Effector memory CD8-positive, alpha-beta T cell (primary cell): ENCODE measurements at regions not wholly inside any gene's neighbourhood (a gene's known extent, or its start where the extent isn't known, plus 50 kb on each side); places are given as distances from the start of the nearest gene placed in this dataset.
A peak's percentile ranks its signal among the peaks of the same experiment; 100 is the strongest.
"Not testable (repeated sequence)": the region's sequence is repeated elsewhere in the genome, so short reads cannot be mapped to it uniquely, and the experiment has no call there.

ENCODE experiments used
- ATAC-seq: fragments of 150-1000 bp; cut with Tn5 transposase; replicated peaks from 2 replicates; pipeline ENCODE4 v1.10.0; 2021; ENCODE audit warnings: mild to moderate bottlenecking, moderate library complexity
- DNase-seq, 3 experiments: peaks; one replicate each; pipeline ENCODE4 v3.0.0; 2021
- H3K27ac Mint-ChIP-seq, 2 donors: one replicate each; pipeline ENCODE4 v1.8.0; 2022; ENCODE audit warnings: mild to moderate bottlenecking in 2 of 2, mixed read lengths in 2 of 2, moderate library complexity in 2 of 2
- H3K27me3 Mint-ChIP-seq, 2 donors: one replicate each; pipeline ENCODE4 v1.8.0; 2022; ENCODE audit warnings: mixed read lengths in 2 of 2
- H3K36me3 Mint-ChIP-seq: one replicate; pipeline ENCODE4 v1.8.0; 2022; ENCODE audit warnings: mild to moderate bottlenecking, moderate library complexity, mixed read lengths; ENCODE audit not compliant: insufficient read depth
- H3K4me1 Mint-ChIP-seq, 2 donors: one replicate each; pipeline ENCODE4 v1.8.0; 2022; ENCODE audit warnings: low read depth in 2 of 2, mixed read lengths in 2 of 2
- H3K4me3 Mint-ChIP-seq, 2 donors: one replicate each; pipeline ENCODE4 v1.8.0; 2022; ENCODE audit warnings: mild to moderate bottlenecking in 2 of 2, mixed read lengths in 2 of 2, moderate library complexity in 2 of 2
- H3K9me3 Mint-ChIP-seq, 2 donors: one replicate each; pipeline ENCODE4 v1.8.0; 2022; ENCODE audit warnings: mixed read lengths in 2 of 2

- not testable (repeated sequence) for H3K9me3 Mint-ChIP-seq, H3K36me3 Mint-ChIP-seq, H3K4me3 Mint-ChIP-seq, DNase-seq, ATAC-seq, H3K4me1 Mint-ChIP-seq, H3K27ac Mint-ChIP-seq
- peaks cover 14 to 40% of the 10 kb centered on the region in 2 donors for H3K27me3 Mint-ChIP-seq
Measured at GRCh38 chr2:48096765-48097164, 190.5 kb upstream of the FBXO11 start.

- Mint-ChIP-seq H3K27ac (no peak overlapping the region), H3K9me3 (no peaks in the 10 kb centered on the region), H3K4me1 (no peaks in the 10 kb centered on the region), H3K4me3 (no peak overlapping the region), H3K36me3 (no peaks in the 10 kb centered on the region), H3K27me3 (peaks cover 14 to 50% of the 10 kb centered on the region in 2 donors)
- DNase-seq (no peak), ATAC-seq (no peak)
Measured at GRCh38 chr2:48098539-48098938, 192.2 kb upstream of the FBXO11 start.

DNA sequence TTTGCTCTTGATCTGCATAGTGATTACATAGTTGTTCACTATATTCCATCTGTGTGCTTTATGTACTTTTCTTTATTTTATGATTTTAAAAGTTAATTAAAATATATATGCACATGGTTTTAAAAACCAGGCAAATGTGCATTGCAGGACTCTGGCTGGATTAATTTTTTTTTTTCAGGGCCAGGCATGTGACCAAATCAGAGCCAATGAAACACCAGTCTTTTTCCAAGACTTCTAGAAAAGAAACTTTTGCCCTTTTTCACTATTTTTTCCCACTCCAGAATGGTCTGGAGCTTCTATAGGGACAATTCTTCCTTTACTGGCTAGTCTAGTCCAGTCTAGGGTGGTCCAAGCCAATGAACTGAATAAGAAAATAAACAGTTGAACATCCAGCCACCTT is 198.1 kb upstream of the FBXO11 start:
- peaks cover 0 to 7% of the 10 kb centered on the region in 2 donors for H3K4me1 Mint-ChIP-seq
- H3K4me3 Mint-ChIP-seq, result no peak overlapping the region
- no peak for ATAC-seq
- peaks cover 3% of the 10 kb centered on the region for H3K36me3 Mint-ChIP-seq
- no peak for DNase-seq
- H3K27me3 Mint-ChIP-seq, result peaks cover 16 to 36% of the 10 kb centered on the region in 2 donors
- no peak overlapping the region for H3K27ac Mint-ChIP-seq
- no peaks in the 10 kb centered on the region for H3K9me3 Mint-ChIP-seq

- no peak for DNase-seq
- peaks cover 3% of the 10 kb centered on the region for H3K36me3 Mint-ChIP-seq
- no peak overlapping the region for H3K27ac Mint-ChIP-seq
- ATAC-seq, result no peak
- peaks cover 0 to 8% of the 10 kb centered on the region in 2 donors for H3K4me1 Mint-ChIP-seq
- H3K9me3 Mint-ChIP-seq, result no peaks in the 10 kb centered on the region
- peak overlapping the region; percentile 25 to 51 for H3K4me3 Mint-ChIP-seq
- peaks cover 10 to 25% of the 10 kb centered on the region in 2 donors for H3K27me3 Mint-ChIP-seq
Measured at GRCh38 chr2:48105848-48106247, 199.6 kb upstream of the FBXO11 start.

DNA sequence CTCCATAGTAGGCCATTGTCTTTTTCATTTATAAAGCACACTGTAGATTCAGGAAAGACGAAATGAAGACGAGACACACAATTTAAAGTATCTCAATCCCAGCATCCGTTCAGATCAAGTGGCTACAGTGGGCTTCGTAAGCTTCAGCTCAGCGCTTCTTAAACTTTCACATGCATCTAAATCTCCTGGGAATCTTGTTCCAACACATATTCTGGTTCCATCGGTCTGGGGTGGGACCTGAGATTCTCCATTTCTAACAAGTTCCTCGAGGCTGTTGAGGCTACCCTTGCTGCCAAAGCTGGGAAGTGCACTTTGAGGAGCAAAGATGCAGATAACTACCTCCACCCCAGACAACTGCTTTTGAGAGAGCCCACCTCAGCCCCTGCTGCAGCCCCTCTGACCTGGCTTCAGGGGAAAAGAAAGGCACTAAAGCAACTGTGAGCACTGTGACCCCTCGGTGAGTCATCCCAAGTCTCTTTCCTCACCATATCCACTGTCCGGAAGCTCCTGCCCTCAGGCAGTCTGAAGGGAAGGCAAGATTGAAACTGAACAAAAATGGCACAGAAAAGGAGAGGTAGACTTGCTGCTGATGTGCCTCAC is 201.1 kb upstream of the FBXO11 start:
- H3K36me3 Mint-ChIP-seq, result peaks cover 3% of the 10 kb centered on the region
- peaks cover 5 to 18% of the 10 kb centered on the region in 2 donors for H3K4me1 Mint-ChIP-seq
- ATAC-seq, result no peak
- H3K9me3 Mint-ChIP-seq, result no peaks in the 10 kb centered on the region
- H3K27me3 Mint-ChIP-seq, result peaks cover 10 to 11% of the 10 kb centered on the region in 2 donors
- no peak overlapping the region for H3K27ac Mint-ChIP-seq
- no peak overlapping the region for H3K4me3 Mint-ChIP-seq
- no peak for DNase-seq

DNA sequence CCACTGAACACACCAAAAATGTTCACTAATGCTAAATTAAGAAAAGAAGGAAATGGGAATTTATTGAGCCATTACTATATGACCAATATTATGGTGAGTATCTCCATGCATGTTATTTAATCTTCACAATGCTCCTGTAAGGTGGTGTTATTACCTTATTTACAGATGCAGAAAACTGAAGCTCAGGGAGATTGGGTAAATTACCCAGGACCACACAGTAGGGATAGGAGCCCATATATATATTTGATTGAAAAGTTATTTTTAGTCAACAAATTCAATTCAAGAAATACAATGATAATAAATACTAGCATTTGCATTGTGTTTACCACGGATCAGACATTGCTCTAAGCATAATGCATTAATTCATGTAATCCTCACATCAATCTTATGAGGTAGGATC is 202.2 kb upstream of the FBXO11 start:
- H3K36me3 Mint-ChIP-seq, result peaks cover 3% of the 10 kb centered on the region
- peaks cover 6 to 10% of the 10 kb centered on the region in 2 donors for H3K27me3 Mint-ChIP-seq
- DNase-seq (no peak), ATAC-seq (no peak)
- H3K9me3 Mint-ChIP-seq, result no peaks in the 10 kb centered on the region
- no peak overlapping the region for H3K4me3 Mint-ChIP-seq
- H3K27ac Mint-ChIP-seq, result no peak overlapping the region
- H3K4me1 Mint-ChIP-seq, result peaks cover 5 to 18% of the 10 kb centered on the region in 2 donors

DNA sequence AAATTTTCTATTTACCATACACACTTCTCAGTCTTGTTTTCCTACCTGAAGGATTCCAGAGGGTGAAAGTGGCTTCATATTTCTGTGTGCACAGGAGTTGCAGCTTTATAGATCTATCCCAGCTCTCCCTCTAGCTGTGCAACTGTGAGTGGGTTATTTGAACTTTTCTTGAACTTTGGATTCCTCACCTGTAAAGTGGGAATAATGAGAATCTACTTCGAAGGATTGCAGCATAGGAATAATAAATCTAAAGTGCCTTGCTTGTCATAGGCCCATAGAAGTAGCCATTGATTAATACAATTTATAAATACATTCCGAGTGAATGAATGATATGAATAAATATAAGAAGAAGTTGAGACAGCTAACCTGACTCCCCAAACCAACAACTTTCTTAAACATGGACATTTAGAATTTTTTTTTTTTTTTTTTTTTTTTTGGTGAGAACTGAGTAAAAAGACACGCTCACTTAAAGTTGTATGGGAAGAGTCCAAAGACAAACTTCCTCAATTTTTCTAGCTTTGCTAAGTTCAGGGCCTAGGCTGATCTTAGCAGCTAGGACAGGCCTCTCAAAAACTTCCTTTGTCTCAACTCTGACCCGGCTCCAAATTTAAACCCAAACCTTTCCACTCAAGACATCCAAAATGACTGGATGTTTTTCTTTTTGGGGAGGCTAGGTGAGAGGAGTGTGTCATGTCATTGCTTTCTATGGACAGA is 203.3 kb upstream of the FBXO11 start:
- ATAC-seq (no peak), DNase-seq (no peak)
- no peak overlapping the region for H3K27ac Mint-ChIP-seq
- peaks cover 5 to 18% of the 10 kb centered on the region in 2 donors for H3K4me1 Mint-ChIP-seq
- no peak overlapping the region for H3K4me3 Mint-ChIP-seq
- H3K36me3 Mint-ChIP-seq, result peaks cover 3% of the 10 kb centered on the region
- no peaks in the 10 kb centered on the region for H3K9me3 Mint-ChIP-seq
- peaks cover 6 to 10% of the 10 kb centered on the region in 2 donors for H3K27me3 Mint-ChIP-seq

GRCh38 chr2:48110492-48110891 is 204.0 kb upstream of the FOXN2 start:
- no peak overlapping the region for H3K27ac Mint-ChIP-seq
- ATAC-seq, result no peak
- peaks cover 3% of the 10 kb centered on the region for H3K36me3 Mint-ChIP-seq
- no peak for DNase-seq
- H3K27me3 Mint-ChIP-seq, result peaks cover 6 to 8% of the 10 kb centered on the region in 2 donors
- no peaks in the 10 kb centered on the region for H3K9me3 Mint-ChIP-seq
- peaks cover 5 to 18% of the 10 kb centered on the region in 2 donors for H3K4me1 Mint-ChIP-seq
- peak overlapping the region; percentile 86 to 94 for H3K4me3 Mint-ChIP-seq

DNA sequence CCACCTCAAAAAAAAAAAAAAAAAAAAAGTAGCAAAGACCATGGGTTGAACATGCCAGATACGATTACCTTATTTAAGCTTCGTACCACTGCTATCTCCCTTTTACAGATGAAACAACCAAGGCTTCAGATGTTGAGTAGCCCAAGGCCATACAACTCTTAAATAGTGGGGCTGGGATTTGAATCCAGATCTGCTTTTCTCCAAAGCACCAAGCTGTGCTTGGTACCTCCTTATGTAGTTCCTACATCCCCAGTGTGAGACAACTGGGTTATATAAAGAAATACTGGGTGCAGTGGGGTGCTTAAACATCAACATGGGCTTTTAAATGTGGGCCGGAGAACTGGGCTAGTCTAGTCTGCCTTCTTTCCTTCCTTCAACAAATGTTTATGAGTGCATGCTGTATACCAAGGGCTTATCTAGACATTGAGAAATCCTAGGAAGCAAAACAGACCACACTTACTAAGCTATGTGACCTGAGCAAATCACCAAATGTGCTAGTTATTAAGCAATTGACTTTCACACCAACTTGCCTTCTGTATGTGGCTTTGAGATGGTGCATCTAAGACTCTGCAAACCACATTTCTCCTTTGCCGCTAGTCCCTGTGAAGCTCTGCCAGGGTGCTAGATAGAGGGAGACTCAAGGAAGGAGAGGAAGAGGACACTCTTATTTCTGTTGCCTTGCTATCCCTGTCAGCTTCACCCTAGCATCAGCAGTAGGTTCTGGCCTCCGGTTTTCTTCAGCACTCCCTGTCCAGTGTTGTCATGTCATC is 201.4 kb upstream of the FOXN2 start:
- Mint-ChIP-seq H3K9me3 (no peaks in the 10 kb centered on the region), H3K27ac (peak overlapping the region; percentile 13 to 84), H3K4me3 (no peak overlapping the region), H3K27me3 (no peaks in the 10 kb centered on the region), H3K4me1 (peaks cover 5 to 11% of the 10 kb centered on the region in 2 donors), H3K36me3 (peaks cover under 1% of the 10 kb centered on the region)
- no peak for ATAC-seq
- DNase-seq, result no peak

- Mint-ChIP-seq H3K27me3 (peaks cover 4% of the 10 kb centered on the region in 2 donors), H3K4me1 (peaks cover 5 to 11% of the 10 kb centered on the region in 2 donors), H3K27ac (peak overlapping the region; percentile 13 to 84), H3K36me3 (no peaks in the 10 kb centered on the region), H3K9me3 (no peaks in the 10 kb centered on the region), H3K4me3 (no peak overlapping the region)
- DNase-seq (no peak), ATAC-seq (no peak)
Measured at GRCh38 chr2:48113767-48114166, 200.7 kb upstream of the FOXN2 start.

DNA sequence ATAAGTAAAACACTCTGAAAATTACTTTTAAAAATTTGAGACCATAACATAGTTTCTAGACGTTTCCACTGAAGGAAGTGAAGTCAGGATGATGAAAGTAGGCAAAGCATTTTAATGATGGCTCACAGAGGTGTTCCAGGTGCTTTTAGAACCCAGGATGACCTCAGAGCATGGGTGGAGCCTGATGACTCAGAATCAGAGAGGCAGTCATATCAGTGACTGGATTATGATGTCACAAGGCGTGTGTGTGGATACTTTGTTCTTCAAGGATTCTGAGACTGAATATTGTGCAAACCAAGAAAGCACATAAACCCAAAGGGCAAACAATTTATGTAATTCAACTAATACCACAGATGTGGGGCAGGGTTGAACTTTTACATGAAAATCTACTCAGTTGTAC is 200.2 kb upstream of the FOXN2 start:
- ATAC-seq (peak; percentile 38), DNase-seq (no peak)
- Mint-ChIP-seq H3K4me3 (no peak overlapping the region), H3K36me3 (no peaks in the 10 kb centered on the region), H3K27me3 (peaks cover 6 to 9% of the 10 kb centered on the region in 2 donors), H3K9me3 (no peaks in the 10 kb centered on the region), H3K27ac (peak overlapping the region; percentile 13 to 84), H3K4me1 (peaks cover 5 to 11% of the 10 kb centered on the region in 2 donors)

DNA sequence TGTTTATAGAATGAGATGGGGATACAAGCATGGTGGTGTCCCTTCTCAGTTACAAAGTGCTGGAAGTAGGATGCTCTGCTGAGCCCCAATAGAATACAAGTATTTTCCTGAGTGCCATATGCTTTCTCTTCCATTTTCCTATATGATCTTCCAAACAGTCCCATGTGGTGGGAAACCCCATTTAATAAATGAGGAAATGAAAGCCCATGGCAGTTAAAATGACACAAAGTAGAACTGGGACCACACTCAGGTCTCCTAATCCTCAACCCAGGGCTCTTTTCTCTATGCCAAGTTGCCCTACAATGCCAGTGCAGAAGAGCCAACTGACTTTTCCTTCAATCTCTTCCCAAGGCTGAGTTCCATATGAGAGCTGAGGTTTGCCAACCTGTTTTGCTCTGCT is 198.0 kb upstream of the FOXN2 start:
- peaks cover 5 to 6% of the 10 kb centered on the region in 2 donors for H3K4me1 Mint-ChIP-seq
- no peaks in the 10 kb centered on the region for H3K36me3 Mint-ChIP-seq
- H3K27me3 Mint-ChIP-seq, result peaks cover 6 to 21% of the 10 kb centered on the region in 2 donors
- no peak for ATAC-seq
- no peak for DNase-seq
- H3K9me3 Mint-ChIP-seq, result no peaks in the 10 kb centered on the region
- no peak overlapping the region for H3K4me3 Mint-ChIP-seq
- H3K27ac Mint-ChIP-seq, result no peak overlapping the region

DNA sequence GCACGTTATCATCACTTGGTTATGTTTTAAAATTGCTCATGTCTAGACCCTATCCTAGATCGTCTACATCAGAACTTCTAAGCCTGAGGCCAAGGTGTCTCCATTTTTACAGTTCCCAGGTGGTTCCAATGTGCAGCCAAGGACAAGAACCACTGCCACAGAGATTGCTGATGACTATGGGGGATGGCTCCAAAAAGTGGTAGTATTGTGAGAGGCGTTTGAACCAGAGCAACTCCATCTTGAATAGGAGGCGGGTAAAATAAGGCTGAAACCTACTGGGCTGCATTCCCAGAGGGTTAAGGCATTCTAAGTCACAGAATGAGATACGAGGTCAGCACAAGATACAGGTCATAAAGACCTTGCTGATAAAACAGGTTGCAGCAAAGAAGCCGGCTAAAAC is 195.6 kb upstream of the FOXN2 start:
- Mint-ChIP-seq H3K27ac (no peak overlapping the region), H3K27me3 (peaks cover 6 to 21% of the 10 kb centered on the region in 2 donors), H3K9me3 (no peaks in the 10 kb centered on the region), H3K36me3 (no peaks in the 10 kb centered on the region), H3K4me3 (no peak overlapping the region), H3K4me1 (no peaks in the 10 kb centered on the region)
- ATAC-seq, result no peak
- DNase-seq, result no peak
